ENCODE measurements at regions not wholly inside any gene's neighbourhood (a gene's known extent, or its start where the extent isn't known, plus 50 kb on each side); places are given as distances from the start of the nearest gene placed in this dataset.
"Not testable (repeated sequence)": the region's sequence is repeated elsewhere in the genome, so short reads cannot be mapped to it uniquely, and the experiment has no call there.

DNA sequence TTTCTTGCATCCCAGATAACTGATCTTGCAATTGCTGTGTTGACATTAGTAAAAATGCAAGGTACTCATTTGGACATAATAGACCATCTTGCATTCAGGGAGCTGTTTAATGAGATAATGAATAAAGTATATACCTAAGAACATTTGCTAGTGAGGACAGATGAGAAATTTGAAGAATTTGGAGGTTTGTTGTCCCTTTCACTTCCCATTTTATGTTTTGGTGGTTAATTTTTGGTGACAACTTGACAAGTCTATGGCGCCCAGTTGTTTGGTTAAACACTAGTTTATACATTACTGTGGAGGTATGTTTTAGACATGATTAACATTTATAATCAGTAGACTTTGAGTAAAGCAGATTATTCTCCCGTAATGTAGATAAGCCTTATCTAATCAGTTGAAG, 300.2 kb upstream of the SYNCRIP start:
- DNase-seq: no peak

DNA sequence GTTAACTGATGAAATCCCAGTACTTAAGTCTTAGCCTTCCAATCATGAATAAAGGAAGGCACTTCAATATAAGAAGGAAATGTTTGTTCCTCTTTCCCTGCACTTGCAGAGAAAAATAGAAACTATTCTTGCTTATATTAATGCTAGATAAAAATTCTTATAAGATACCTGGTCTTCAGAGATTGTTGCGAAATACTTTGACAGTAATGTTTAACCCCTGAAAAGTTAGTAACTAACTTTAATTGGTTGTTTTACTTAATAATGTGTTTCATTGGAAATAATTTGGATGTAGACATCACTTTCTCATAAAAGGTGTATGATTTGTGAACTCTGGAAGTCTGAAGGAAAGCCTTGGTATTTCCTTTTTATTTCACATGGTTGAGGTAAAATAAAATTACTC, 294.2 kb upstream of the SYNCRIP start:
- DNase-seq: no peak

DNA sequence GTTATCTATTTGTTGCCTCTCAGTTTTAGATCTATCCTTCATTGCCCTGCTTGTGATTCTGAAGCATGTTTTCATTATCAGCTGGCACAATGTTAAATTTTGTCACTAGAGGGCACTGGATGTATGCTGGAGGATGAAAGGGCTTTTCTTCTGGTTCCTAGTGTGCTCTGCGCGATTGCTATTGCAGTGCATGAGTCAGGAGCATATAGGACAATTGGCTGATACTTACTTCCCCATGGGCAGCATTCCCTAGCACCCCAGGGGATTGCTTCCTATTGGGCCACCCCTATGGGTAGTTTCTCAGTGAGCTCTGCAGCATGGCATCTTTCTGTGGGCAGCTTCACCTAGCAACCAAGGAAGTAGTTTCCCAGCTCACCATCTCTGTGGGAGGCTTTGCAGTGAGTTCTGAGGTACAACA, 280.3 kb upstream of the SYNCRIP start:
- peak; percentile 18 for DNase-seq

DNA sequence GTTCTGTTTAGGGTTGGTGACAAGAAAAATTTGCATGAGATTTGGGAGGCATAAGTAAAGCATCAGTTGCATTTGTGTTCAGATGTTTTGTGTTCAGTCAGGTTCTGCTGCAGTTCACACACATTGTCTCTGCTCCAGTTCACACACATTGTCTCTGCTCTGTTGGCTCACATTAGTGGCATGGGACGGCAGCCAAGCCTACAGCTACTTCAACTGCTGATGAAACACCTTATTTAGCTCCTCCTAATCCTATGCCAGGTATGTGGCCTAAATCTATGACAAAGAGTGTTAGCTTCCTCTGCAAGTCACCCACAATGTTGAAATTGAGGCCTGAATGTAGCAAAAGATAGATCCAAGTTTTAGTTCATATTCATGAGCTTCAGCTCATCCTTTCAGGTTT, 278.1 kb upstream of the SYNCRIP start:
- DNase-seq: no peak

DNA sequence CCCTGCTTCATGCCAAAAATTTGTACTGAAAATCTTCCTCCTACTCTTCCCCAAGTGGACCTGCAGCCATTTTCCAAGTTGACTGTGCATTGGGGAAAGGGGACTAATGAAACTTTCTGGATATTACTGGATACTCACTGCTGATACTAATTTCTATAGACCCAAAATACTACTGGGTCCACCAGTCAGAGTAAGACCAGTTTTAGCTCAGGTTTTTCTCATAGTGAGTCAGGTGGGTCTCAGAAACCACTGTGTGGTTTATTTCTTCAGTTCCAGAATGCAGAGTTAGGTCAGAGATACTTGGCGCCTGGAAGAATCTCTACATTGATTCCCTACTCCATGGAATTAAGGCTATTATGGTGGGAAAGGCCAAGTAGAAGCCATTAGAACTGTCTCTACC, 274.8 kb upstream of the SYNCRIP start:
- no peak for DNase-seq

DNA sequence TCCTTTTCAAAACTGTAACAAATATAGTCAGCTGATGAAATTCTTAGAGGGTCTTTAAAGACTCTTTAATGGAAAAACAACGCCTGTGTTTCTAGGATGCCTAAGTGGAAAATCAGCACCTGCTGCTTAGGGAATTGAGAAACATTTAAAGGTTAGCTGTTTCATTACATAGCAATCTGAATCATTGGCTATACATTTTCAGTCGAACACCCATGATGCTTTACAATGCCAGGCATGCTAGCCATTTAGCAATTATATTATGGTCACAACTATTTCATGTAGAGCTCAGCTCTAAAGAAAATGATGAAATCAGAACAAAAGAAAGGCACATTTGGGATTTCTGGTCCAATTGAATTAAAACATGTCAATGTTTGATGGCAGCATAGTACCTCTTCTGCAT, 270.3 kb upstream of the SYNCRIP start:
- DNase-seq: no peak

DNA sequence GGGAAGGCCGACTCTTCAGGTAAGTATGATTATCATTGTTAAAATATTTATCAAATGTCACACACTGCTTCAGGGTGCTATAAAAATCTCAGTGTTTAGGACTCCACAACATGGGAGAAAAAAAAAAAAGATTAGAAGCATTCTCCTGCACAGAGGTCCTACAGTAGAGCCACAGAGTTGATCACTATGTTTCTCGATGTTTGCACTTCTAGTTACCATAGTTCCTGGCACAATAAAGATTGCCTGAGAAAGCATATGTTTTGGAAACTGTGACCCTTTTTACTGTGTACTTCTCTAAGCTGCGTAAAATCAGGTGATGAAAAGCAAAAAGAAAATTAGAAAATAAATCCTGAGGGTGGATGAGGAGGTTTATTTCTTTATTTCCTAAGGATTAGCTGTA, 269.9 kb upstream of the SYNCRIP start:
- no peak for DNase-seq

DNA sequence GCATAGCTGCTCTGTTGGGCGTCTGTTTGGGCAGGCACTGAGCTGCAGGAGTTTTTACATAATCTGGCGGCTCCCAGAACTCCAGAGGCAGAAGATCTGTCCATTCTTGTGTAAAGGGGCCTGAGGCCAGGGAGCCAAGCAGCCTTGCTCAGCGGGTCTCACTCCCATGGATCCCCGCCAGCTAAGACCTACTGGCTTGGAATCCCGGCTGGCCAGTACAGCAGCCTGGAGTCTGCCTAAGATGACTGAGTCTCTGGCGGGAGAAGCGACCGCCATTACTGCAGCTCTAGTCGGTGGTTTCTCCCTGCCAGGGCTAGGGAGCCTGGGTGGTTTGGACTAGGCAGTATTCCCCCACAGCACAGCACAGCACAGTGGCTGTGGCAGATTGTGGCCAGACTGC, 268.4 kb upstream of the SYNCRIP start:
- no peak for DNase-seq

DNA sequence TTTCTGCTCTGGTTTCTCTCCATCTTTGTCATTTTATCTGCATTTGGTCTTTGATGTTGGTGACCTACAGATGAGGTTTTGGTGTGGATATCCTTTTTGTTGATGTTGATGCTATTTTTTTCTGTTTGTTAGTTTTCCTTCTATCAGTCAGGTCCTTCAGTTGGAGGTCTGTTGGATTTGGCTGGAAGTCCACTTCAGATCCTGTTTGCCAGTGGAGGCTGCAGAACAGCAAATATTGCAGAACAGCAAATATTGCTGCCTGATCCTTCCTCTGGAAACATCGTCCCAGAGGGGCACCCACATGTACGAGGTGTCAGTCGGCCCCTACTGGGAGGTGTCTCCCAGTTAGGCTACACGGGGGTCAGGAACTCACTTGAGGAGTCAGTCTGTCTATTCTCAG, 265.4 kb upstream of the SYNCRIP start:
- DNase-seq: not testable (repeated sequence)

DNA sequence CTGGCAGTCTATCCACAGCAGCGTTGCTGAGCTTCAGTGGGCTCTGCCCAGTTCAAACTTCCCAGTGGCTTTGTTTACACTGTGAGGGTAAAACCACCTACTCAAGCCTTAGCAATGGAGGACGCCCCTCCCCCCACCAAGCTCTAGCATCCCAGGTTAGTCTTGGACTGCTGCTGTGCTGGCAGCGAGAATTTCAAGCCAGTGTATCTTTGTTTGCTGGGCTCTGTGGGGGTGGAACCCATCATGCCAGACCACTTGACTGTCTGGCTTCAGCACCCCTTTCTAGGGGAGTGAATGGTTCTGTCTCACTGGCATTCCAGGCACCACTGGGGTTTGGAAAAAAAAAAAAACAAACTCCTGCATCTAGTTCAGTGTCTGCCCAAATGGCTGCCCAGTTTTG, 249.7 kb upstream of the SYNCRIP start:
- no peak for DNase-seq

DNA sequence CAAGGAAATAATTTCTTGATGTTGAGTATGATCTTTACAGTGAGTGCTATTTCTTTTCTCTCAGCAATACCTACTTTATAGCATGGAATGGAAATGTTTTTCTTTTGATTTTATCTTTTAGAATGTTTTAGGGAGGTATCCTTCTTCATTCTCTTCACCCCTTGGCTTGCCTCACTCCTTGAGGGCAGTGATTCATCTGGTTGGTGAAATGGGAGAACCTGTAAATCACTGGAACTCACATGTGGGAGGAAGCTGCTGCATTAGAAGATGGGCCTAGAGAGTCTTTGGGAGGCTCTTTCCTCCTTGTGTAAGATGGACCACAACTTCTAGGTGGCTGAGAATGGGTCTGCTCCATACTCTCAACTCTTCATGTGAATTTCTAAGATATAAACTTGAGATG, 244.8 kb upstream of the SYNCRIP start:
- no peak for DNase-seq

DNA sequence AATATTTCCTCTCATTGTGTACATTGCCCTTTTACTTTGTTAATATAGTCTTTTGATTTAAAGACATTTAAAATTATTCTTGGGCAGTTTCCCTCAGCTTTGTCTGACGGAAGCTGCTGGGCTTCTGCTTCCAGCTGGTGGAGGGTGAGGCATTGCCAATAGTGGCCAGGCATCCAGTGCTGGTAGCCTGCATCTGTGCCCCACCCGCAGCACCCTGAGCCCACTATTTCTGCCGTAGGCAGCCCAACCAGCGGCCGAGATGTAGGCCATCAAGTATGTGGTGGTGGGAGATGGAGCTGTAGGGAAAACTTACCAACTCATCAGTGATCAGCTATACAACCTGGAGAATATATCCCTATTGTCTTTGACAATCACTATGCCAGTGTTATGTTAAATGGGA, 226.0 kb upstream of the SYNCRIP start:
- DNase-seq: no peak

DNA sequence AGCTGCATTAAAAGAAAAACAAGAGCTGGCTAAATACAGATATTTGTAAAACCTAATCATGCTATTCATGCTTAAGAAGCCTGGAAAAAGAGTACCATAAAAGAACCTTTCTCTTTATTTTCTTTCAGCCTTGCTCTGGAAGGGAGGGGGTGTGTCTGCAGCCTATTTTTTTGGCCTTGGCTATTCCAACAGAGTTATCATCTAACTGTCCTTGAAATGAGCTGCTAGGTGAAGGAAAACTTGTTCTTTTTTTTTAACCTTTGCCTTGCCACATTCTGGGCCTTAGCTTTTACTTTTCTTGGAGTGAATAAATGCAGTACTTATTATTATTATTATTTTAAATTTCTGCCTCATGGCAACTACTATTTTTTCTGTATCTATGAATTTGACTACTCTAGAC, 224.9 kb upstream of the SYNCRIP start:
- no peak for DNase-seq

DNA sequence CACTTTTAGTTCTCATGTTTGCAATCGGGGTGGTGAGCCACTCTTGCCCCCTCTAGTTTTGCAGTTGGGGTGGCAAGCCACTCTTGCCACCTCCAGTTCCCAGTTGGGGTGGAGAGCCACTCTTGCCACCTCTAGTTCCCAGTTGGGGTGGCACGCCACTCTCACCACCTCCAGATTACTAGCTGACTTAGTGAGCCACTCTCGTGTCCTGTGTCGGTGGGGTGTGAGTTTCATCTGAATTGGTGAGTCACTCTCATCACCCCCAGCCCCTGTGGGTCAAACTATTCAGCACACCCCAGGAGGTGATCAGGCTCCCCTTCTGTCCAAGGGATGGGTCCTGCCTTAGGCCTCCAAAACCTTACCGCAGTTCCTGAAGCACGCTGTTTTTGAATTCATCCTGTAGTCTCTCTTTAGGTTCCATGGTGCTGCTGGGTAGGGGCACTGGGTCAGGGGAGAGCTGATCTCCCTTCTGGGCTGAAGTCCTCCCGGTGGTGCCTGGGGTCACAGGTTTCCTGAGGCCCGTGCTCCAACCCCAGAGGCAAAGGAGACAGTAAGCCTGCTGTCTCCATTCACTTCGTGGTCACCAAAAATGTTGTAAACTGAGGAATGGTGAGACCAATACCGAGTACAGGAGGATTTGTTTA, 224.2 kb upstream of the SYNCRIP start:
- no peak for DNase-seq

DNA sequence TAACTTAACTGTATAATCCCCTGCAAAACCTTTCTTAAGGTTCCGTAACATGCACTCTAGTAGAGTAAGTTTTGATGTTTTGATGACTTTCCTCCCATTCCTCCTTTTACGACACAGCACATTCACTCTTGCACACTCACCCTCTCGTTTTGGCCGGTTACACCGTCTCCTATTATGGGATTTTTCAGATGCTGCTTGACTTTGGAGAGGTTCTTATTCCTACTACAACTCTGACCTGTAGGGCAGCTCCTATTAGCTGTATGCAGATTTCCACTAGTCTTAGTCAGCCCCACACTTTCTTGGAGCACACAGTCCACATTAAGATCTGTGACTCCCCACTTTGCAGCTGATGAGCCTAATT, 223.7 kb upstream of the SYNCRIP start:
- no peak for DNase-seq

DNA sequence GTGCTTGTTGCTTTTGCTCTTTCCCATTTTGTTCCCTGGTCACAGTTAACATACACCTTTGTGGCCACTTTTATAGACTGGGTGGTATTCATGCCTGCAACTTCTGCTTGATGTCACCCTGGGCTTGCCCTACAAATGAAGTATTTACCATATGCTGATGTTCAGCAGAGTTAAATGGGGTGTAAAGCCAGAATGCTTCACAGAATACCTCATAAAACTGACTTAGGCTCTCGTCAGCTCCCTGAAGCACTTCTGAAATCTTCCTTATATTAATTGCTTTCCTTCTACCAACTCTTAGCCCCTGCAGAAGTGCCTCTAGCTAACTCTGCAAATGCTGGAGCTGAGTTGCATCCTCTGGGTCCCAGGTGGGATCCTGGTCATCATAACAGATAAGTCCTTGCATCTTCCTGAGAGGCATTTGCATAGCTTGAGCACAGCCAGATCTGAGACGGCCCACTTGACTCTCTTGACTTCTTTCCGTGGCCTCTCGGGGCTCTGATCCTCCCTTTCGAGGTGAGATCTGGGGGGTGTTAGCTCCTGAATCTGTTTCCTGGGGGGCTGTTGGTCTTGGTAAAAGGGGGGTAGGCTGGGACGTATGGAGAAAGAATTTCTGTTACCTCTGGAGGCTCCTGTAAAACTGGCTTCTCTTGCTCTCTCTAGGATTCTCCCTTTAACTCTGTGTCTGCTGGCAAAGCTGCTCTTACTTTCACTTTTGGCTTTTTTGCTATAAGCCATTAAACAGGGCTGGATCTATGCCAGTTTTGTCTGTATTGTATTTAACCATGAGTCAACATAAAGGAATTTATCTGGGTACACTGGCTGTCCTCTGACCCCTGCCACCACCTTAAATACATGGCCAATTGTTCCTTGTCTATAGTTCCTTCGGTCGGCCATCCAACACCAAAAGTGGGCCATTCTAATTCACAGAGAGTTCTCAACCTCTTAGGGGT, 223.0 kb upstream of the SYNCRIP start:
- peak; percentile 2 for DNase-seq

DNA sequence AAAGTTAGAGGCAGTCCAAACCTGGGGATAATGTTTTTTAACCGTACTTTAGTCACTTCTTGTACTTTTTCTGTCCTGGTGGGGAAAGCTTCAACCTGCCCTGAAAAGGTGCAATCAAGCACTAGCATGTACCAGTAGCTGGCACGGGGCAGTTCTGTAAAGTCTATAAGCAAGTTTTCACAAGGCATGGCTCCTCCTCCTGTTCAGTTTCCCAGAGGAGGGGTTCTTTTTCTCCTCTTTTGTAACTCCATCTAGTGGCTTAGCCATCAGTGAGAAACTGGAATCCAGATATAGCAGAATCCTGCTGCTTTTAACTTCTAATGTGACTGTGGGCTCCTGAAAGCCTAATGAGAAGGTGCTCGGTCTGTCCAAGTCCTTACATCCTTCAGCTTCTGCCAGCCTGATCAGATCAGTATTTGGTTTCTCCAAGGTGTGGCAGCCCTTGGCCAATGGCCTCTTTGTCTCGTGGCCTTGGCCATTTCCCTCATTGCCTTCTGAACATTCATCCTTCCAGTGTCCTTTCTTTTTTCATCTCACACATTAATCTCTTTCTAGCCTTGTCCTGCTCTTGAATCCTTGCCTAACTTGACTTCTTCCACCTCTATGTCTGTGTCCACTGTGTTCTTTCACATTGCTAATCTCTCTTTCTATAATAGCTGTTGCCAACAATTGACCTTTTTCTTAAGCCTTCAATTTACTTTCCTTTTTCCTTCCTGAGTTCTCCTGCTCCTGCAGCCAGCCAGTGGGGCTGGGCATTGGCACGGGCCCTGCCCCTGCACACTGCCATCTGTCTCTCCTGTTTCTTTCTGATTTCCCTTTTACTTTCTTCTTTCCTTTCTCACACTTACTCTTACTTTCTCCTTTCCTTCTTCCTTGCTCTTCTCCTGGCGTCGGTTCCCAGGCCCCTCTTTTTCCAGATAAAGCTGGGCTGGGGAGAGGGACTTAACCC, 222.0 kb upstream of the SYNCRIP start:
- no peak for DNase-seq

DNA sequence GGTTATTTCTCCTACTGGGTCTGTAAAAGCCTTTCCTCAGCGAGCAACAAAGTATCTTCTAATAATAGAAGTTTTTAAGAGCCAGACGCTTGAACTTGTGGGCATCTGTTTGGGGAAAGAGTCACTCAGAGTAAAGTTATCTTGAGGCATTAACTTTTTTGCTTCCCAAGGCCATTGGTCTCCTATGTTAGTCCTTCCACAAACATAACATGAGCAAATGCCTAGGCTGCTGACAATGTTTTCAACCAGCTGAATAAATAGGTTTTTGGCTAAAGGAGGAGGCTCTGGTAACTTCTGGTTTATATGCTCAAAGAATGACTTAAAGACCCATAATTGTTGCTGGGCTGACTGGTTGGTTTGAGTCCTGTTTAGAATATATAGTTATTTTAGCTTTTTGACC, 213.5 kb upstream of the SYNCRIP start:
- no peak for DNase-seq

DNA sequence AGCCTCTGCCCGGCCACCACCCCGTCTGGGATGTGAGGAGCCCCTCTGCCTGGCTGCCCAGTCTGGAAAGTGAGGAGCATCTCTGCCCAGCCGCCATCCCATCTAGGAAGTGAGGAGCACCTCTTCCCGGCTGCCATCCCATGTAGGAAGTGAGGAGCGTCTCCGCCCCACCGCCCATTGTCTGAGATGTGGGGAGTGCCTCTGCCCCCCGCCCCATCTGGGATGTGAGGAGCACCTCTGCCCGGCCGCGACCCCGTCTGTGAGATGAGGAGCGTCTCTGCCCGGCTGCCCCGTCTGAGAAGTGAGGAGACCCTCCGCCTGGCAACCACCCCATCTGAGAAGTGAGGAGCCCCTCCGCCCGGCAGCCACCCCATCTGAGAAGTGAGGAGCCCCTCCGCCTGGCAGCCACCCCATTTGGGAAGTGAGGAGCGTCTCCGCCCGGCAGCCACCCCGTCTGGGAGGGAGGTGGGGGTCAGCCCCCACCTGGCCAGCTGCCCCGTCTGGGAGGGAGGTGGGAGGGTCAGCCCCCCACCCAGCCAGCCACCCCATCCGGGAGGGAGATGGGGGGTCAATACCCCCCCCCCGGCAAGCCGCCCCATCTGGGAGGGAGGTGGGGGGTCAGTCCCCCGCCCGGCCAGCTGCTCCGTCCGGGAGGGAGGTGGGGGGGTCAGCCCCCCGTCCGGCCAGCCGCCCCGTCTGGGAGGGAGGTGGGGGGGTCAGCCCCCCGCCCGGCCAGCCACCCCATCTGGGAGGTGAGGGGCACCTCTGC, 195.8 kb upstream of the SYNCRIP start:
- not testable (repeated sequence) for DNase-seq

DNA sequence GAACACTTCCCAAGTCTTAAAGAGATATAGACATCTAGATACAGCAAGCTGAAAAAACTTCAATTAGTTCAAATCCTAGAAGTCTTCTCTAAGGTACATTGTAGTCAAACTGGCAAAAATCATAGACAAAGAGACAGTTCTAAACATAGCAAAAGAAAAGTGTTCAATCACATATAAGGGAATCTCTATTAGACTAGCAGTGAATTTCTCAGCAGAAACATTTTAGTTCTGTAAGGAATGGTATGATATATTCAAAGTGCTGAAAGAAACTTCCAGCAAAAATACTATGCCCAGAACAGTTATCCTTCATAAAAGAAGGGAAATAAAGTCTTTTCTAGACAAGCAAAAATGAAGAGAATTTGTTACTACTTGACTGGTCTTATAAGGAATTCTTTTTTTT, 186.3 kb upstream of the SYNCRIP start:
- DNase-seq: no peak

DNA sequence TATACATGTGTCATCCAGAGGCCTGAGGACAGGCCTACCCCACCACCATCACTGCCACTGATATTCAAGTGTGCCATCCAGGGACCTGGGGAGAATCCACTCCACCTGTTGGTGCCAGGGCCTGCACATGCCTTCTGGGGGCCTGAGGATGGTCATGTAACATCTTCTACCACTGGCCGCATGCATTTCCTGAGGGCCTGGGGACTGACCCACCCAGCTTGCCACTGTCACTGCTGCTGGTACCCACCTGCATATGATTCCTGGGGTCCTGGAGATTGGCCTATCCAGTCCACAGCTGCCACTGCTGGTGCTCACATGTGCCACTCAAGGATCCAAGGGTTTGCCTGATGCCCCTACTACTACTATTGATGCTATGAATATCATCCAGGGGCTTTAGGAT, 184.3 kb upstream of the SYNCRIP start:
- no peak for DNase-seq

DNA sequence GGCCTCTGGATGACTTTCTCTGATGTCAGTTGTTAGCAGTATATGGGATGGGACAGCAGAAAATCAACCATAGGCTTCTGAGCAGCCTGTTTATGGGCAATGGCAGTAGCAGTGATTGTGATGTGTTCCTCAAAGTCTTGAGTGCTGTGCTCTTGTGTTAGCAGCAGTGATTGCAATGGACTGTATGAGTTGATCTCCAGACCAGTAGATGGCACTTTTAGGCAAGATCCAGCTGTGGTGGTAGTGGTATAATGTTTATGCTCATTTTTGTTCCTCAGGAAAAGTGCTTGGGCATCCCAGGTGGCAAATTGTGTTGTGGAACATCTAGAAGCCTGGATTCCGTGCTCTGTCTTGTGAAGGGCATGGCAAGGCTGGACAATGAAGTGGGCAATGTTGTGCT, 181.6 kb upstream of the SYNCRIP start:
- DNase-seq: no peak

DNA sequence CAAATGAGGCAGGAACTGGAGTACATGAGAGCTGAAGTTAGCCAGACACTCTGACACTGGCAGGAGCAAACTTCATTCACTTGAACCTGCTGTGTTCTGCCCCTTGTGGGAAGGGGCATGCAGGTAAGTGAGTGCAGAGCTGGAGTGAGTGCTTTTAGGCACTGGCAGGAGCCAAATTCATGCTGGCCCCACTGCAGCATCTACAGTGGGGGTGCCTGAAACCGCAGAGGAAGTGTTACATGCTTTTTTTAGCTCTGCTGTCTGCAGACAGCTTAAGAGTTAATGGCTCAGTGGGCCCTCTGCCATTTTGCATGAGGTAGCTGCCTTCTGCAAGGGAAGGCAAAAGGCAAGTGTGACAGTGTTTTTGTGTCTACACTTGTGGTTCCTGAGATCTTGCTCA, 167.9 kb upstream of the SYNCRIP start:
- DNase-seq: no peak
